OCI-LY7 (cell line): ENCODE measurements at regions not wholly inside any gene's neighbourhood (a gene's known extent, or its start where the extent isn't known, plus 50 kb on each side); places are given as distances from the start of the nearest gene placed in this dataset.

Experiments
- BruUV-seq: library from RNA; stranded (reverse); fragments of 400-500 nt; replicated peaks from 2 replicates; lab custom pipeline; 2021; lab: Mats Ljungman, UMichigan
- CTCF ChIA-PET: fragments of 300-600 bp; sonication (Branson Sonifier 250); formaldehyde crosslinking; loops from one replicate; lab custom pipeline; 2022; ENCODE audit warnings: antibody characterized with exemption; ENCODE audit not compliant: unreplicated experiment; lab: Charles Lee
- POLR2A ChIA-PET: fragments of 300-600 bp; sonication (Branson Sonifier 250); formaldehyde crosslinking; loops from one replicate; lab custom pipeline; 2022; ENCODE audit warnings: antibody characterized with exemption; lab: Charles Lee
- DNase-seq: peaks from one replicate; pipeline ENCODE4 v3.0.0-alpha.2; 2015; ENCODE audit warnings: low spot score
- H2AFZ ChIP-seq: fragments of 200-600 bp; sonication (generic), shearing (Covaris generic); 2 replicates; pipeline ENCODE4 v1.6.1; 2014; ENCODE audit warnings: mild to moderate bottlenecking, antibody characterized with exemption, low read length, moderate library complexity
- H3K27ac ChIP-seq: fragments of 200-600 bp; sonication (generic); 2 replicates; pipeline ENCODE4 v1.5.1; 2014; ENCODE audit warnings: mixed run types, low read depth, mild to moderate bottlenecking, moderate library complexity, low read length, inconsistent platforms; ENCODE audit not compliant: poor library complexity, severe bottlenecking
- H3K36me3 ChIP-seq: fragments of 200-600 bp; sonication (generic); 2 replicates; pipeline ENCODE4 v1.6.1; 2014; ENCODE audit warnings: mild to moderate bottlenecking, antibody characterized with exemption, low read length, moderate library complexity, mixed read lengths; ENCODE audit not compliant: insufficient read depth
- H3K4me1 ChIP-seq: fragments of 200-600 bp; sonication (generic); 2 replicates; pipeline ENCODE4 v1.5.1; 2014; ENCODE audit warnings: mild to moderate bottlenecking, low read length; ENCODE audit not compliant: insufficient read depth, poor library complexity, severe bottlenecking
- H3K4me2 ChIP-seq: fragments of 200-600 bp; sonication (generic); 2 replicates; pipeline ENCODE4 v1.6.1; 2014; ENCODE audit warnings: mild to moderate bottlenecking, low read length
- H3K4me3 ChIP-seq: fragments of 200-600 bp; sonication (generic); 2 replicates; pipeline ENCODE4 v1.5.1; 2014; ENCODE audit warnings: mild to moderate bottlenecking, low read depth, low read length; ENCODE audit not compliant: poor library complexity, severe bottlenecking
- H3K79me2 ChIP-seq: fragments of 200-600 bp; sonication (generic); 2 replicates; pipeline ENCODE4 v1.6.1; 2016; ENCODE audit warnings: low read depth, mild to moderate bottlenecking, low read length, moderate library complexity, mixed read lengths; ENCODE audit not compliant: insufficient read depth
- H3K9me2 ChIP-seq: fragments of 200-600 bp; sonication (generic); 2 replicates; pipeline ENCODE4 v1.6.1; 2016; ENCODE audit warnings: mild to moderate bottlenecking, low read length, mixed read lengths; ENCODE audit not compliant: insufficient read depth
- H3K9me3 ChIP-seq: fragments of 200-600 bp; sonication (generic); 2 replicates; pipeline ENCODE4 v1.6.1; 2014; ENCODE audit warnings: mild to moderate bottlenecking, mixed run types, low read length, mixed read lengths
- H4K20me1 ChIP-seq: fragments of 200-600 bp; sonication (generic); 2 replicates; pipeline ENCODE4 v1.6.1; 2014; ENCODE audit warnings: mild to moderate bottlenecking, antibody characterized with exemption, low read length, moderate library complexity, mixed read lengths; ENCODE audit not compliant: insufficient read depth
- CTCF ChIP-seq: fragments of 200-600 bp; sonication (generic); conservative IDR thresholded peaks from 2 replicates; pipeline ENCODE4 v1.5.1; 2014; ENCODE audit warnings: mild to moderate bottlenecking, antibody characterized with exemption, low read length, moderate library complexity, mixed read lengths
- EZH2phosphoT487 ChIP-seq: fragments of 200-600 bp; sonication (generic); IDR thresholded peaks from 2 replicates; pipeline ENCODE4 v1.6.1; 2018; ENCODE audit warnings: low read depth, borderline replicate concordance, mild to moderate bottlenecking, mixed run types, antibody characterized with exemption, low read length, moderate library complexity, mixed read lengths
- intact Hi-C: fragments of 100-400 bp; cut with micrococcal nuclease; formaldehyde crosslinking; loops from one replicate; pipeline ENCODE4 v1.10.0; 2022; ENCODE audit not compliant: unreplicated experiment

- H3K36me3 ChIP-seq, result no peaks in the 10 kb centered on the region
- DNase-seq, result no peak
- no peaks in the 10 kb centered on the region for H3K9me3 ChIP-seq
- H3K27ac ChIP-seq, result no peak overlapping the region
- no peaks in the 10 kb centered on the region for H4K20me1 ChIP-seq
- CTCF ChIA-PET, result no interaction called here
- no peaks in the 10 kb centered on the region for H3K9me2 ChIP-seq
- H3K4me3 ChIP-seq, result no peak overlapping the region
- TF ChIP-seq CTCF (no peak), EZH2phosphoT487 (no peak)
- H3K4me2 ChIP-seq, result no peak overlapping the region
- no peaks in the 10 kb centered on the region for H3K79me2 ChIP-seq
- BruUV-seq, result no TSS peak
- H2AFZ ChIP-seq, result no peak overlapping the region
- intact Hi-C loops, result no loop called here
- POLR2A ChIA-PET, result no interaction called here
- no peaks in the 10 kb centered on the region for H3K4me1 ChIP-seq
Measured at GRCh38 chr12:77494296-77494695, 336.4 kb upstream of the NAV3 start.

GRCh38 chr12:77493302-77494168, 337.2 kb upstream of the NAV3 start:
- no peak overlapping the region for H3K4me3 ChIP-seq
- no peak overlapping the region for H2AFZ ChIP-seq
- intact Hi-C loops, result no loop called here
- H3K4me1 ChIP-seq, result no peaks in the 10 kb centered on the region
- no peaks in the 10 kb centered on the region for H3K36me3 ChIP-seq
- no peaks in the 10 kb centered on the region for H4K20me1 ChIP-seq
- no peak for TF ChIP-seq EZH2phosphoT487
- TF ChIP-seq CTCF, result no peak
- no peaks in the 10 kb centered on the region for H3K79me2 ChIP-seq
- no peaks in the 10 kb centered on the region for H3K9me3 ChIP-seq
- ChIA-PET CTCF (no interaction called here), POLR2A (no interaction called here)
- DNase-seq, result no peak
- no peaks in the 10 kb centered on the region for H3K9me2 ChIP-seq
- H3K4me2 ChIP-seq, result no peak overlapping the region
- no TSS peak for BruUV-seq
- H3K27ac ChIP-seq, result no peak overlapping the region

- H3K36me3 ChIP-seq, result no peaks in the 10 kb centered on the region
- H3K9me2 ChIP-seq, result no peaks in the 10 kb centered on the region
- no peak for DNase-seq
- H3K79me2 ChIP-seq, result no peaks in the 10 kb centered on the region
- intact Hi-C loops, result no loop called here
- TF ChIP-seq EZH2phosphoT487 (no peak), CTCF (no peak)
- no peak overlapping the region for H3K27ac ChIP-seq
- H2AFZ ChIP-seq, result no peak overlapping the region
- ChIA-PET POLR2A (no interaction called here), CTCF (no interaction called here)
- no TSS peak for BruUV-seq
- H3K4me1 ChIP-seq, result no peaks in the 10 kb centered on the region
- no peaks in the 10 kb centered on the region for H3K9me3 ChIP-seq
- no peaks in the 10 kb centered on the region for H4K20me1 ChIP-seq
- H3K4me3 ChIP-seq, result no peak overlapping the region
- H3K4me2 ChIP-seq, result no peak overlapping the region
Measured at GRCh38 chr12:77492536-77492935, 338.2 kb upstream of the NAV3 start.
